ENCODE measurements at regions not wholly inside any gene's neighbourhood (a gene's known extent, or its start where the extent isn't known, plus 50 kb on each side); places are given as distances from the start of the nearest gene placed in this dataset.

DNA sequence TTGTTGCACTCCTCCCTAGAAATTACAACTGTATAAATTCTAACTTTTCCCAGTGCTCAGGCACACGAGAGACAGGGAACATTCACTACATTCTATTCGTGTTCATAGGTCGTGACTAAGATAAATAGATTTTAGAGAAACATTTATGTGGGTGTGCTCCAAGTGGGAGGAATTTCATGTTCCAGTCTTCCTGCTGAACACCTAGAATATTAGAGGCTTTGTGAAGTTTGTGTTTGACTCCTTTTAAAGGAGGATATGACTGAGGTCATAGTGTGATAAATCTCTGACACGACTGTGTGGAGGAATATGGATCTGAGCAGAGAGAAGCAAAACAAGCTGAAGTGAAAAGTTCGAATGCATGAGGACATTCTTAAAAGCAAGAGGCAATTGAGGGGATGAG lies 355.3 kb downstream of the ZSWIM6 start:
- DNase-seq (ENCODE audit: low read depth), result no peak

DNA sequence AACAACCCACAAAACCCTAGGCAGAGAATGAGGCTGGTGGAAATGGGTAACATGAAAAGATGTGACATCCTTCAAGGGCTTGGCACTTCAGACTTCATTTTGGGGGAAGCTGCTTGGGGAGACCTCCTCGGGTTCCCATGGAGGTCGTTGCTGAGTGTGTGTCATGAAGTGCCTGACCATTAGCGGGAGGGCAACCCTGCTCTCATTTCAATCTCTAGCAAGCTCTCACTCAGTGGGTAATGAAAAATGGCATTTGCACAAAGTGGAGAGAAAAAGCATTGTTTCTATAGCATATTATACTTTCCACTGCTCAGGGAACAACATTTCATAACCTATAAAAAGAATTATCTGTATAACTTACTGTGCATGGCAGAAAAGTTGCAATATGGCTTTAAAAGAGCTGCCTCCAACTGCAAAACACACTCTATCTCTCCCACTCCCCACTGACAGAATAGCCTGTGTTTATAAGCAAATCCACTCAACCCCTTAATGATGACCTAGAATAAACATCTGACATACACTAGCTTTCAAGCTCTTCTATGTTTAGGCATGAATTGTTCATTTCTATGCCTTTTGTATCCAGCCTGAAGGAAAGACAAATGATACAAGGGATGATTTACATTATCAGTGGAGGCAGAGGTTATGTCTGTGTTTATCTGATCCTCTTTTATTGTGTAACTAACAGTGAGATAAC lies 357.2 kb downstream of the ZSWIM6 start:
- DNase-seq (ENCODE audit: low read depth), result no peak

DNA sequence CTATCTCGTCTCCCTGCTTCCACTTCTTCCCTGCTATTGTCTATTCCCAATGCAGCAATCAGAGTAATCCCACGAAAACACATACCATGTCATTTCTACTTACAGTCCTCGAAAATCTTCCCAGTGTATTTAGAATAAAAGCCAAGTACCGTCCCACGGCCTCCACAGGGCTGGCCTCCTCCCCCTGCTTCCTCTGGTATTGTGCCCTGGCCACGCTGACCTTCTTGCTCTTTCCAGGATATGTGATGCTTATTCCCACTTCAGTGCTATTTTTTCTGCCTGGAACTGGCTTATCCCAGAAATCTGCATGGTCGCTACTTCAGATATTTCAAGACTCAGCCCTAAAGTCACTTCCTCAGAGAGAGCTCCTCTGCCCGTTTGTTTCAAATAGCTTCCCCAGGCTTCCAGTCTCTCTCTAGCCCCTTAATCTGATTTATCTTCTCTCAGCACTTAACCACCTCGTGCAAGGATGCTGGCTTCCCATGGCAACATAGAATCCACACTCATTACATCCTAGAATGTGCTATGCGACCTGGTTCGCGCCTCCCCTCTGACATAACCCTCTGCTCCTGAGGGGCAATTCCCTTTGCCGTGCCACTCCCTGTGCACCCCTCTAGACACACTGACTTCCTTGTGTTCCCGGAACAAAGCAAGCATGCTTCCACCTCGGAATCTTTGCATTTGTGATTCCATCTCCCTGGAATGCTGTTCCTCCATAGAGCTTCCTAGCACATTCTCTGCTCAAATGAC lies 365.9 kb downstream of the ZSWIM6 start:
- DNase-seq (ENCODE audit: low read depth), result no peak

DNA sequence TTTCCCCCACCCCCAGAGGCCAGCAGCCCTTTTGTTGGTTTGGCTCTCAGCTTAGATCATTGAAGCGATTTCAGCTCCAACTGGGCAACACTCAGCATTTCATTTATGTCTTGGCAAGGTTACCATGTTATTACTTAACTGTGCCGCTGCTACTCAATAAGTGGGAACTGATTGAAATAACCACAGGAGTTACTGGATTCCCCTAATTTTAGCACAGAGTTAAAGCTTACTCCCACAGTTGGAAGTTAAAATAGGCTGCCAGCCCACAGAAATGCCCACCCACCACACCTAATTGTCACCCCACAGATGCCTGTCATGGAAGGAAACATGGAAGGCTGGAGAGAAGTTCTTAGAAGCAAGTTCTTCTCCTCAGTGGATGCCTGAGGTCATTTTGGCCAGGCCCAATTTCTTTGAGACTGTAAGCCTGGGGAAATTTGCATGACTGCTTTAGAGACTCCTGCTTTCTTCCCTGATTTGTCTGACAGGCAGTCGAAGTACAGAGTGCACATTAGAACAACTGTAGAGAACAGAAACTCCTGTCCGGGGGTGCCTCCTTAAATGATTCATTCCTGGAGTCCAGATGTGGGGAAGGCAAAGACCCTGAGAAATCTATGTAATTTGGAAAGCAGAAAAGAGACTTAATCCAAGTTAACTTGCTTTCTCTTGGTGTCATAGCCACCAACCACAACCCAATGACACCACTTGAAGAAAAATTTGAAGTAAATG lies 370.0 kb downstream of the ZSWIM6 start:
- DNase-seq (ENCODE audit: low read depth), result no peak

DNA sequence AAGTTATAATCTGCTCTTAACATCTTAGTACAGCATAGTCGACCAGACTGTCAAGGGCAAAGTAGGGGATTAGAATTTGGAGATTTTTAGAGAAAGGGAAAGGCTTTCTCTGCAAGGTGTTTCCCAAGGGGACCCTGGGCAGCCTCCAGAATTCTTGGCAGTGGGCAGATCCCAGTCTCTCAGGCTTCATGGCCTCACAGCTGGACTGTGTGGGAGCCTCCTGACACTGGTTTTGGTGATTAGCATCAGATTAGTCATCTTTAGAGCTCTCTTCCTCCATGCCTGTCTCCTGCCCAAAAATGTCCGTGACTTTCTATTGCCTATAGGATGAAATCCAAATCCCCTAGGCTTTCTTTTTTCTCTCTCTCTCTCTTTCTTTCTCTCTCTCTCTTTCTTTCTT lies 370.7 kb downstream of the ZSWIM6 start:
- no peak for DNase-seq (ENCODE audit: low read depth)

DNA sequence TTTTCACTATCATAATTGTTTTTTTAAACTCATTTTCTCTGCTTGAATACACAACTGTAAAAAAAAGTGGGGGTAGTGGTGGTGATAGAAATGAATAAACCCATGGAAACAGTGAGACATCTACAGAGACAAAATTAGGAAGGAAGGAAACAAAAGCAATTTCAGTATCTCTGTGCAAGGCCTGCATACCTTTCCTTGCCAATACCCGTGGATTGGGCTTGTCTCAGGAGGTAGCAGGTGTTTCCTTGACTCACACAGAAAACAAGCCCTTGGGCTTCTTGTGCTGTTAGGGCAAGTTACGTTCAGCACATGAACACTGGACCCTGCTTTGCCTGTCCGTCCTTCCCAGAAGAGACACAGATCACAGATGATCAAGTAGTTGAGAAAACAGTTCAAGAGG lies 372.2 kb downstream of the ZSWIM6 start:
- no peak for DNase-seq (ENCODE audit: low read depth)

DNA sequence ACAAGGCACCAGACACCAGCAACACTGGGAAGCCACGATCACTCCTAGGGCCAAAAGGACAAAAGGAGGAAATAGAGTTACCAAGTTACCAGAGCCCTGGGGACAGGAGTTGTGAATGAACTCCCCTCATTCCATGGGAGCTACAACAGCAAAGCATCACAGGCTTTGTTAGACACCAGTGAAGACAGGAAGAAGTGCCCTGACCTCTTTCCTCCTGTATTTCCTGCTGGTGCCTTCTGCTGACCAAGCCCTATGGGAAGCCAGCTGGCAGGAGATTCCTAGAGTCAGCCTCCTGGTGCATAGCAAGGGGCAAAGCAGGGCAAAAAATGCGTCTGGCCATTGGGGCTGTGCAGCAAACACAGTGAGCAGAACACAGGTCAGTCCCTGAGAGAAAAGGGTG lies 374.7 kb downstream of the ZSWIM6 start:
- DNase-seq (ENCODE audit: low read depth), result no peak

DNA sequence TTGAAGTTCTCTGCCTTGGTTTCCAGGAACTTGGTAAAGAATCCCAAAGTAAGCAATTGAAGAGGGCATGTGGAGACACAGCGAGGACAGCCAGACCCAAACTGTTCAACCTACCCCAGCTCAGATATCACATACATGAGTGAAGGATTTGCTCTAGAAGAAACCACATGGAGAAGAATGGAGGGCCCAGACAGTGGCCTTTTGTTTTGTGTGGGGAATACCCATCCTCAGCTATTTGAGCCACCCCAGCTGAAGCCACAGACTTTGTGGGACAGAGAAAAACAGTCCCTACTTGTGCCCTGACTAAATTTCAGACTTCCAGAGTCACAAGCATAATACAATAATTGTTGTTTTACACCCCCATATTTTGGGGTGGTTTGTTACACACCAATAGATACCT lies 387.1 kb downstream of the ZSWIM6 start:
- DNase-seq (ENCODE audit: low read depth), result no peak

DNA sequence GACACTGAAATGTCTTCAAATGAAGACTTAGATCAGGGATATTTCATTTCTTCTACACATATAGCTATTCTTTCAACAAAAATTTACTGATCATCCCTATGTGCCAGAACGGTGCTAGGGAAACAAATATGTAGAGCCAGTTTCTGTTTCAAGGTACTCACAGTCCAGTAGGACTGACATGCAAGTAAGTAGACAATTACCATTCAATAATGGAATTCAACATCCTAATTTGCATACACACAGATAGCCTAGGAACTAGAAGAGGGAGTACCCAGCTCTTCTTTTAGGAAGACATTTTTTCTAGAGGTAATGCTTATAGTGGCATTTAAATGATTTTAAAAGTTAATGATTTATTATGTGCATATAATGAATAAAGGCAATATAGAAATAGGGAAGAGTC lies 388.8 kb downstream of the ZSWIM6 start:
- no peak for DNase-seq (ENCODE audit: low read depth)

DNA sequence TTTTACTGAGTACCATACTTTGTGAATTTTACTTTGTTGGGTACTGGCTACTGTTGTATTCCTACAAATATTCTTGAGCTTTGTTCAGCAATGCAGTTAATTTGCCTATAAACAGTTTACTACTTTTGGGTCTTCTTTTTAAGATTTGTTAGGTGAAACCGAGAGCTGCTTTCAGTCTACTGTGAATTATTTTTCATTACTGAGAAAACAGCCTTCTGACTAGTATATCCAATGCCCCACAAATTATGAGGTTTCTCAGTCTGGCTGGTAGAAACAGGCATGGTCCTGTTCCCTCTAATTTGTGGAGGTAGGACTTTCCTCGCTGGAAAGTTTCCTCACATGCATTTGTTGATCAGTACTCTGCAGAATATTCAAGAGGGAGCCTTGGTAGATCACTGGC lies 392.0 kb downstream of the ZSWIM6 start:
- no peak for DNase-seq (ENCODE audit: low read depth)

DNA sequence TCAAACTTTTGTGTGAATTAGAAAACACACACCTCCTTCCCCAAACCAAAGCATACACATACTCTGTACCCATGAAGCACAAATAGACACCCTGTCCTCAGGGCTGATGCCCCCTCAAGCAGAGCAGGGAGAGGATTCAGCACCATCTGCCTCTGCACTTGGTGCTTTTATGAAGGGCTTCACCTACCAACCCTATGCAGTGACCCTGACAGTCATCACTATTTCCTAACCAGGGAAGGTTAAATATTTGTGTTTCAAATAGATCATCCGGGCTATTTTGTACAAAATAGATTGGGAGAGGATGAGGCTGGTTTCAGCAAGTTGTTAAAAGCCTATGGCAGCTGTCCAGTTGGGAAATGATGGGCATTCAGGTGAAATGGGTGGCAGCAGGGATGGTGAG lies 396.2 kb downstream of the ZSWIM6 start:
- no peak for DNase-seq (ENCODE audit: low read depth)

DNA sequence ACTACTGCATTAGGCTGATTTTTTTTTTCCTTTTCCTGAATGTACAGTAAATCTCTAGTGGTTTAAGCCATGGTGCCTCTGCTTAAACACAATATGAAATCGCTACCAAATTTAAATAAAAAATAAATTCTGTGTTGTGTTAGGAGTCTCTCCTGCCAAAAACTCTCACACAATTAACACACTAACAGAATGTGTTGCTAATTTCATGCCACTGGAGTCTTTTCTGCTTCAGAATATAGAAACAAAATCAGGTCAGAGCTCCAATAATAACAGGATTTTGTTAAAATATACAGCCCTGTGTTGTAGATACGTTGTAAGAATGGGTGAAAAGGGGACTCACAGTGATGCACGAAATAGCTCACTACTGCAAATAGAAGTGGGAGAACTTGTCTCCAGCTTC lies 398.8 kb downstream of the ZSWIM6 start:
- no peak for DNase-seq (ENCODE audit: low read depth)

DNA sequence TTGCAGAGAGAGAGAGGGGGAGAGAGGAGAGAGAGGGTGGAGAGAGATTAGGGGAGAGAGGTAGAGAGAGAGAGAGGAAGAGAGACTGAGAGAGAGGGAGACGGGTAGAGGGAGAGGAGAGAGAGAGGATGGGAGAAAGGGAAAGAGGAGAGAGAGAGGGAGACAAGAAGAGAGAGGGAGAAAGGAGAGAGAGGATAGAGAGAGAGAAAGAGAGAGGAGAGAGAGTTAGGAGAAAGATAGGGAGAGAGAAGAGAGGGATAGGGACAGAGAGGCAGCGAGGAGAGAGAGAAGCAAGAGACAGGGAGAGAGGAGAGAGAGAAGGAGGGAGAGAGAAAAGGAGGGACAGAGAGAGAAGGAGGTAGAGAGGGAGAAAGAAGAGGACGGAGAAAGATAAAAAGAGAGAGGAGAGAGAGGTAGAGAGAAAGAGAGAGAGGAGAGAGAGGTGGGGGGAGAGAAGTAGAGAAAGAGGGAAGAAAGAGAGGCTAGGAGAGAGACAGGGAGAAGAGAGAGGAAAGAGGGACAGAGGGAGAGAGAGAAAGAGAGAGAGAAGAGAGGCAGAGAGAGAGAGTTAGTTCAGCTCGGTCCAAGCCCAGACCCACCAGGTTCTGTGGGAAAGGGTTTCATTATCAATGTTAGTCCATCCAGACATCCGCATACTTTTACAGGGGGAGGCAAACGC lies 399.3 kb downstream of the ZSWIM6 start:
- DNase-seq (ENCODE audit: low read depth), result no peak

DNA sequence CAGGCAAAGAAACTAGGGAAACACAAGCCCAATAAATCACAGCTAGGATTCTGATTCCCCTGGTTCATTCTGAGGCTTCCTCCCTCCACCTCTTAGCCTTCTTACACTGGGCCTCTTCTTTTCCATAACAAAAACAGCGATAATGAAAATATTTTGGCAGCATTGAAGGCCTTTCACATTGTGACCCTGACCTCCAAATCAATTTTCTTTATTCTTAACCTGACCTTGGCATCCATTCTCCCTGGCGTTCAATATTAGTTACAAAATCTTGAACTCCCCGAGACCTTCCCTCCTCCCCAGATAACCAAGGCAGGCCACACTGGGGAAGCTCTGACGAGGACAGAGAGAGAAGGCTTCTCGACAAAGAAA lies 399.9 kb downstream of the ZSWIM6 start:
- DNase-seq (ENCODE audit: low read depth), result no peak

DNA sequence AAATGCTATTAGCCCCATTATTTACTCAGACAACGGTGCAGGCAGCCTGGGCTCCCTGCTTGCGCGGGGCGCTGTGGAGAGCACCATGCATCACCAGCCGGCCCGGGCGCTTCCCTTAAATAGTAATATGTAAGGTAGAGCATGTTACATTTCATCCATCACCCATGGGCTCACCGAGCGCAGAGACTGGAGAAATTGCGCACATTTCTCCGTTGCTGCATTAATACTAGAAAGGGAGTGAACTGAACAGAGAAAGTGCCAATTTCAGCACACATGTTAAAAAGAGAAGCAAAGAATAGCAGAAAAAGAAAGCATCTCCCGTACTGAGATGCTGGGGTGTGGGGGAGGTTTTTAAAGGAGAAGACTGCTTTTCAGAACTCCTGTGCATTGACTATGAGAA lies 400.3 kb downstream of the ZSWIM6 start:
- DNase-seq (ENCODE audit: low read depth), result no peak

DNA sequence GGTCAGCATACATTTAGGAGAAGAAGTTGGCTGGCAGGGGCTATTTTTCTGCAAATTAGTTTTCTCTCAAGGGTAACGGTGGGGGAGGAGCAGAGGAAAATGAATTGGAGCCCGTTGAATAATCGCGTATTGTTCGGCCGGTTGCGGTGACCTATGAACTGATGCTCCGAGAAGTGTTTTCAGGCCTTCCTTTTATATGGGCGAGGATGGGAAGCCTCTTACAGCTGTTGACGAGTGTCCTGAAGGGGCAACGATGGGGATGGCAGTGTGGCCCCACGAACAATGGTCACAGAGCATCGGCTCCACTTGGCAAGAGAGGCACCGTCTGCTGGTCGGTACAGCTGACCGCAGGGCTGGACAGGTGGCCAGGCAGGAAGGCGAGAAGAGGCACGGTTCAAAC lies 400.7 kb downstream of the ZSWIM6 start:
- no peak for DNase-seq (ENCODE audit: low read depth)

DNA sequence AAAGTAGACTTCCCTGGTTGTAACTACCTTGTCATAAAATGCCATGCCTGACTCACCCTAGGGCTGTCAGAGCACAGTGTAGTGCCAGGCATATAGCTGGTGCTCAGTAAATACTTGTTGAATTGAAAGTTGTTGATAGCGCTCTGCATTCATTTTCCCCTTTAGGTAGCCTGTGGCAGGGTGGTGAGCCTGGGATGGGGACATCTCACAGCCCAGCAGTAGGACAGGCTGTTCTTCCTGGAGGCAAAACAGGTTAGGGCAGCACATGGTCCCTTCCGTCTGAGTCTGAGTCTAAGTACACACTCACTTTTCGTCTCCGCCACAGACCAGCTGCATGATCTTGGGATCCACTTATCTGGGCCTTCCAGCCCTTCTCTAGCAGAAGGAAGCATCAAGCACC lies 401.9 kb downstream of the ZSWIM6 start:
- DNase-seq (ENCODE audit: low read depth), result no peak

DNA sequence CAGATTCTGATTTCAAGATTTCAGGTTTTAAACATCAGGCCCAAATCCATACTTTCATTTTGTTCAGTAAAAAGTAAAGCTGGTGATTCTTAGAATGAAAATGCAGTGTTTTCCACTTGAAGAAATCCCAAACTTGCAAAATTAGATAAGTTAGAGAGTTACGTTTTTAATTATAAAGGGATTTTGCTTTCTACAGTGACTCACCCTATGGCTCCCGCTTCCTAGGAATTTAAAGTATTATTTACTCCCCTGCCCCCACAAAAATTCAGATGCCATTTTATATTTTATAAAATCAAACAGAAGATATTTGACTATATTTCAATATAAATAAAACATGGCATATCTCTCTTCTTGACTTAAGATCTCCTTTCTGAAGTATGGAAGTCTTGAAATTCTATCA lies 402.9 kb downstream of the ZSWIM6 start:
- no peak for DNase-seq (ENCODE audit: low read depth)

DNA sequence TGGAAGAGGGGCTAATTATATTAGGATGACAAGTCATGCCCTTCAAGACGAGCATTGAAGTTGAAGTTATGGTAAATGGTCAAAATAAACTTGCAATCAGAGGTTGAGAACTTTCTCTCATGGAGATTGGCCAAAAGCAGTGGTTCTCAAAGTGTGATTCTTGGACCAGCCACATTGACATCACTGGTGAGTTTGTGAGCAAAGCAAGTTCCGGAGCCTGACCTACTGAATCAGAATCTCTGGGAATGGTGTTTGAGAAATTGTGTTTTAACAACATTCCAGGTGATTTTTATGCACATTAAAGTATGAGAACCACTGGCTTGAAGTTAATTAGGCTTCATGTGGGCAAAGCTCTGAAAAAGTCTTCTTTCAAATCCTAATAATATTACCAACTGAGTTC lies 403.5 kb downstream of the ZSWIM6 start:
- no peak for DNase-seq (ENCODE audit: low read depth)

DNA sequence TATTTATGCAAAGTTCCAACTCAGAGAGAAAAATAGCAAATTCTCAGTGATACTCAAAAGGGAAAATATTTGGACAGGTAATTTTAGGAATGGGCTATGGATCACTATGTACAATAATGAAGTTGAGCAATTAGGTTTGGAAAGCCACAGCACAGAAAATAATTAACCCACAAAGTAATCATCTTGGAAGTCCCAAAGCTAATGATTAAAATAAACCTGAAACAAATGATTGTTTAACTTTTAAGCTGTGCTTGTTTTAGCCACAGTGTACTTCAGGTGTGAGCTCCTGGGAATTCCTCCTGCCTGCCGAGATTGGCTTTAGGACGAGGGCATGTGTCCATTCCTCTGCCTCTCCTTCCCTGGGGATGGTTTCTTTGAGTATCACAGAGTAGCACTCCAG lies 403.9 kb downstream of the ZSWIM6 start:
- DNase-seq (ENCODE audit: low read depth), result no peak

DNA sequence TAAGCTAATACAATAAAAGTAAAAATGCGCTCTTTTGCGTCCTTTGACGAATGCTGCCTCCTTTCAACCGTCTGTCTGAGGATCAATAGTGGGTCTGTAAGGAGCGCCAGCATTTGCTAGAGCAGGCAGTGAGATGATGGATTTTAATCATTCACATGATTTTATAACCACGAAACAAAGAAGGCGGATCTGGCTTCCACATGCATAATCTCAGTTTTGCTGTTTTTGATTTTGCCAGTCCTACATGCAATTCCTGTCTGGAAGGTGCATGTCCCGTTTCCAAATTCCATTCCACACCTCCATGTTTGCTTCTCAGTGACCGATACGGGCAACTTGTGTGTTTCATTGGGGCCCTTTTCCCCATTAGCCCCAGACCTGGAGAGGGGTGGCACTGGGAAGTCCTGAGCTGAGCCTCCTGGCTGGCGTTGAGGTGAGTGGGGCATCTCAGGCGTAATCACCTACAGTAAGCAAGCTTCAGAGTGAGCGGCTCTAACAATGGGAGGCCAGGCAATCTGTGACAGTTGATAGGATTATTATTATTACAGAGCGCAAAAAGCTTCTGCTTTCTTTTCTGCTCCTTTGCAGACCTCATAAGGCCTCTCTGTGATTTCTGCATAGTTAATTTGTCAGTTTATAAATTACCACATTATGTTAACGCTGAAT lies 405.4 kb downstream of the ZSWIM6 start:
- no peak for DNase-seq (ENCODE audit: low read depth)

DNA sequence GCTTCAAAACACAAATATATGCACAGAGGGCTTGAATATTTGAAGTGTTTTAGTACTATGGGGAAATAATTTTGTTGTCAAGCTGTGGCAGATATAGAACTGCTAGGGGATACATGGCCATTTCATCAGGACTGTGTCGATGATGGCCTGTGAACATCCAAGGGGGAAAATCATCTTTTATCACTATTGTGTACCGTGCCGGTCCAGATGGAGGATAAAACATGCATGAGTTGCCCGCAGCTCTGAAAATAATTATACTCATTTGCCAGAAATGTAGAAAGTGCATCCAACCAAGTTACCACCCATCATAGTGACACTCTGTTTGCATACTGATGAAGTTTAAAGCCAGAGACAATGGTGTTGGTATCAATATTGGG lies 405.9 kb downstream of the ZSWIM6 start:
- DNase-seq (ENCODE audit: low read depth), result no peak
